ENCODE measurements at regions not wholly inside any gene's neighbourhood (a gene's known extent, or its start where the extent isn't known, plus 50 kb on each side); places are given as distances from the start of the nearest gene placed in this dataset.

GRCh38 chr4:137069473-137069872, 462.8 kb downstream of the PCDH18 start:
- Histone ChIP-seq H3K9me3 (no peaks in the 10 kb centered on the region), H3K27me3 (peaks cover 0 to 3% of the 10 kb centered on the region in 2 donors), H3K4me3 (no peak overlapping the region), H3K36me3 (no peaks in the 10 kb centered on the region), H3K4me1 (no peaks in the 10 kb centered on the region), H3K27ac (no peak overlapping the region)
- ATAC-seq, result no peak
- no peak for TF ChIP-seq CTCF (IDR thresholded peaks at IDR 0.05)
- TF ChIP-seq POLR2A (IDR thresholded peaks at IDR 0.05), result no peak
- DNase-seq, result no peak
- WGBS (ENCODE audit: insufficient coverage, low coverage, low lambda C conversion rate, missing lambda C conversion rate), result 45% methylated on average over 1 of the region's 2 CpGs
- intact Hi-C loops (cut with DNase I), result no loop called here

GRCh38 chr4:137067735-137068134, 464.6 kb downstream of the PCDH18 start:
- Histone ChIP-seq H3K27me3 (peaks cover 0 to 3% of the 10 kb centered on the region in 2 donors), H3K4me1 (no peaks in the 10 kb centered on the region), H3K9me3 (no peaks in the 10 kb centered on the region), H3K27ac (no peak overlapping the region), H3K4me3 (no peak overlapping the region), H3K36me3 (no peaks in the 10 kb centered on the region)
- ATAC-seq (no peak), DNase-seq (no peak)
- intact Hi-C loops (cut with DNase I), result no loop called here
- no peak for TF ChIP-seq CTCF (IDR thresholded peaks at IDR 0.05)
- no peak for TF ChIP-seq POLR2A (IDR thresholded peaks at IDR 0.05)
- WGBS (ENCODE audit: insufficient coverage, low coverage, low lambda C conversion rate, missing lambda C conversion rate), result 36% methylated on average over 1 of the region's 1 CpG

GRCh38 chr4:137065311-137065710, 467.0 kb downstream of the PCDH18 start:
- no peaks in the 10 kb centered on the region for H3K9me3 ChIP-seq
- 50% methylated on average over 1 of the region's 1 CpG for WGBS (ENCODE audit: insufficient coverage, low coverage, low lambda C conversion rate, missing lambda C conversion rate)
- H3K4me3 ChIP-seq, result no peak overlapping the region
- peaks cover 0 to 3% of the 10 kb centered on the region in 2 donors for H3K27me3 ChIP-seq
- no peaks in the 10 kb centered on the region for H3K36me3 ChIP-seq
- ATAC-seq (no peak), DNase-seq (no peak)
- H3K27ac ChIP-seq, result no peak overlapping the region
- intact Hi-C loops (cut with DNase I), result no loop called here
- TF ChIP-seq CTCF (IDR thresholded peaks at IDR 0.05), result no peak
- no peak for TF ChIP-seq POLR2A (IDR thresholded peaks at IDR 0.05)
- H3K4me1 ChIP-seq, result no peaks in the 10 kb centered on the region

- intact Hi-C loops (cut with DNase I), result no loop called here
- WGBS (ENCODE audit: insufficient coverage, low coverage, low lambda C conversion rate, missing lambda C conversion rate), result 33% methylated on average over 2 of the region's 2 CpGs
- DNase-seq (no peak), ATAC-seq (no peak)
- Histone ChIP-seq H3K4me3 (no peak overlapping the region), H3K4me1 (no peaks in the 10 kb centered on the region), H3K9me3 (no peaks in the 10 kb centered on the region), H3K36me3 (no peaks in the 10 kb centered on the region), H3K27me3 (peaks cover 0 to 3% of the 10 kb centered on the region in 2 donors), H3K27ac (no peak overlapping the region)
- TF ChIP-seq POLR2A (IDR thresholded peaks at IDR 0.05), result no peak
- TF ChIP-seq CTCF (IDR thresholded peaks at IDR 0.05), result no peak
These were observed 468.3 kb downstream of the PCDH18 start for GRCh38 chr4:137063961-137064360.

- TF ChIP-seq CTCF (IDR thresholded peaks at IDR 0.05), result no peak
- no peak for TF ChIP-seq POLR2A (IDR thresholded peaks at IDR 0.05)
These were observed 489.1 kb downstream of the PCDH18 start for GRCh38 chr4:137043184-137043583.

More at GRCh38 chr4:137043184-137043583, 489.1 kb downstream of the PCDH18 start:
- Histone ChIP-seq H3K27ac (no peak overlapping the region), H3K27me3 (no peaks in the 10 kb centered on the region), H3K4me1 (no peaks in the 10 kb centered on the region), H3K4me3 (no peak overlapping the region), H3K36me3 (no peaks in the 10 kb centered on the region), H3K9me3 (no peaks in the 10 kb centered on the region)
- no peak for ATAC-seq
- intact Hi-C loops (cut with DNase I), result no loop called here
- no peak for DNase-seq
- WGBS (ENCODE audit: insufficient coverage, low coverage, low lambda C conversion rate, missing lambda C conversion rate), result 68% methylated on average over 2 of the region's 2 CpGs
